K562 (cell line): ENCODE measurements at regions not wholly inside any gene's neighbourhood (a gene's known extent, or its start where the extent isn't known, plus 50 kb on each side); places are given as distances from the start of the nearest gene placed in this dataset.

Source experiments
- CHAMP1 ChIP-seq: fragments of 450-650 bp; IDR thresholded peaks from 2 replicates; pipeline ENCODE4 v1.6.1; 2016; ENCODE audit warnings: mild to moderate bottlenecking
- MYBL2 ChIP-seq, 2 experiments: fragments of 450-650 bp in 1 of 2; sonication (generic) in 1 of 2; formaldehyde crosslinking in 1 of 2; IDR thresholded peaks; 2 replicates each; pipeline versions ENCODE4 v1.6.1 to v1.8.1; 2017 to 2022; ENCODE audit warnings: borderline replicate concordance in 1 of 2, inconsistent platforms in 1 of 2, low read depth in 1 of 2, mild to moderate bottlenecking in 1 of 2, missing genetic modification reagents in 1 of 2, moderate library complexity in 1 of 2
- NFIC ChIP-seq: fragments of 450-650 bp; IDR thresholded peaks from 2 replicates; pipeline ENCODE4 v1.6.1; 2017; ENCODE audit warnings: mild to moderate bottlenecking, inconsistent platforms
- POLR2A ChIP-seq: fragments of 450-650 bp; conservative IDR thresholded peaks from 2 replicates; pipeline ENCODE4 v1.6.1; 2016
- RBM14 ChIP-seq: fragments of 200-400 bp; formaldehyde crosslinking; IDR thresholded peaks from 2 replicates; pipeline ENCODE4 v1.6.1; 2018; ENCODE audit warnings: low read depth, mild to moderate bottlenecking, low read length, moderate library complexity, borderline replicate concordance; ENCODE audit not compliant: insufficient read depth
- TCF7 ChIP-seq: sonication (generic); IDR thresholded peaks from 2 replicates; pipeline ENCODE4 v1.6.1; 2016; ENCODE audit warnings: antibody characterized with exemption, borderline replicate concordance
- ZNF561 ChIP-seq: fragments of 450-650 bp; formaldehyde crosslinking; conservative IDR thresholded peaks from 2 replicates; pipeline ENCODE4 v1.4.0; 2020; ENCODE audit warnings: mild to moderate bottlenecking, moderate library complexity
- ZSCAN32 ChIP-seq: fragments of 450-650 bp; formaldehyde crosslinking; IDR thresholded peaks from 2 replicates; pipeline ENCODE4 v1.4.0; 2020; ENCODE audit warnings: mild to moderate bottlenecking, moderate library complexity

- TF ChIP-seq RBM14 (no peak), NFIC (no peak), MYBL2 (IDR thresholded peaks at IDR 0.05; ENCODE audit: low read depth) (no peak), MYBL2 (CRISPR knock-in tag; IDR thresholded peaks at IDR 0.05; ENCODE audit: borderline replicate concordance) (no peak), ZNF561 (CRISPR knock-in tag) (no peak), ZSCAN32 (CRISPR knock-in tag) (no peak), TCF7 (no peak), CHAMP1 (no peak), POLR2A (no peak)
Observed at GRCh38 chr10:111504376-111504775, 427.5 kb downstream of the ADRA2A start.
